ENCODE measurements at regions not wholly inside any gene's neighbourhood (a gene's known extent, or its start where the extent isn't known, plus 50 kb on each side); places are given as distances from the start of the nearest gene placed in this dataset.

DNA sequence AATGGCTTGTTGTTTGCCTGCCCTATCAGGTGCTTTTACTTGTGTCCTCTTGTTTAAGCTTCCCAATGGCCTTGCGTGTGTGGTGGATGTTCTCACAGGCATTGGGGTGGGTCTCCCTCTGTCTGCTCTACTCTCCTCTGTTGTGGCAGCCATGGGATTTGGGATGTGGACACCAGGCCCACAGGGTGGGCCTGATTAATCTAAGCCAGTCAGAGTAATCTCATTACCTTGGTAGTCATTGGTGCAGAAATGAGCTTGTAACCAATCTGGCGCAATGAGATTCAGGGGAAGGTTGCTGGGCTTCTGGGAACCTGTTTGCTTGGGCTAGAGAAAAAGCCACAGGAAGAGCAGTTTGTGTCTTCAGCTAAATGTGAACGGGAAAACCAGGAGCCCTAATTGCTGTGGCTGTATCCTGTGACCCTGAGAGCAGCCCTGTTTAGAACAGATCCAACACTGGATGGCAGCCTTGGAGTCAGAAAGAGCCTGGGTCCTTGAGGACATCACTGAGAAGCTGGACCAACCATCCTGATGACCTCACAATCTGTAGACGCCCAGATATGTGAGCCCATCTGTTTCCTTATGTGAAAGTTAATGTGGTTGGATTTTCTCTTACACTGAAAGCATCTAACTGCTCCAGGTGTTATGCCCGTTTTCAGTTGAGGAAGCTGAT, 157.3 kb upstream of the UBE2E1 start:
- H3K36me3 Mint-ChIP-seq (ENCODE audit: low read depth), result no peaks in the 10 kb centered on the region
- H3K4me3 Mint-ChIP-seq, result no peak overlapping the region
- peaks cover 57% of the 10 kb centered on the region for H3K4me1 Mint-ChIP-seq
- TF ChIP-seq, protein P1, sequence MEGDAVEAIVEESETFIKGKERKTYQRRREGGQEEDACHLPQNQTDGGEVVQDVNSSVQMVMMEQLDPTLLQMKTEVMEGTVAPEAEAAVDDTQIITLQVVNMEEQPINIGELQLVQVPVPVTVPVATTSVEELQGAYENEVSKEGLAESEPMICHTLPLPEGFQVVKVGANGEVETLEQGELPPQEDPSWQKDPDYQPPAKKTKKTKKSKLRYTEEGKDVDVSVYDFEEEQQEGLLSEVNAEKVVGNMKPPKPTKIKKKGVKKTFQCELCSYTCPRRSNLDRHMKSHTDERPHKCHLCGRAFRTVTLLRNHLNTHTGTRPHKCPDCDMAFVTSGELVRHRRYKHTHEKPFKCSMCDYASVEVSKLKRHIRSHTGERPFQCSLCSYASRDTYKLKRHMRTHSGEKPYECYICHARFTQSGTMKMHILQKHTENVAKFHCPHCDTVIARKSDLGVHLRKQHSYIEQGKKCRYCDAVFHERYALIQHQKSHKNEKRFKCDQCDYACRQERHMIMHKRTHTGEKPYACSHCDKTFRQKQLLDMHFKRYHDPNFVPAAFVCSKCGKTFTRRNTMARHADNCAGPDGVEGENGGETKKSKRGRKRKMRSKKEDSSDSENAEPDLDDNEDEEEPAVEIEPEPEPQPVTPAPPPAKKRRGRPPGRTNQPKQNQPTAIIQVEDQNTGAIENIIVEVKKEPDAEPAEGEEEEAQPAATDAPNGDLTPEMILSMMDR (IDR thresholded peaks at IDR 0.05), result no peak
- no peaks in the 10 kb centered on the region for H3K27me3 Mint-ChIP-seq (ENCODE audit: low read depth, poor library complexity)
- peaks cover 12% of the 10 kb centered on the region for H3K9me3 Mint-ChIP-seq
- H3K27ac Mint-ChIP-seq, result peak overlapping the region; percentile 77
- DNase-seq, result no peak

DNA sequence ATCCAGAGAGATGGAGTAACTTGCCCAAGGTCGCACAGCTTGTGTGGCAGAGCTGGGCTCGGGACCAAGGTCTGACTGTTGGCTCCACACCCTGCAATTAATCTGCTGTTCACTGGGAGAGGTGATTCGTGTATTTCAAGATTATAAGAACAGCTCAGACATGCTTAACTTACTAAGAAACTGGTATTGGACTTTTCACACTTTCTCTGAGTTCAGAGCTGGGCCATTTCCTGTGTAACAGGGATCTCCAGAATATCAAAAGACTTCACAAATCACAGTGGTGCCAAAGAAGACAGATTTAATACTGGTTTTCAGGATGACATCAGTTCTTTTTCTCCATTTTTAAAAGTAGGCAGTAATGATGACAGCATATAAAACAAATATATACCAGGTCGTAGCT, 156.8 kb upstream of the UBE2E1 start:
- TF ChIP-seq, protein P1 (IDR thresholded peaks at IDR 0.05), result no peak
- no peak for DNase-seq
- Mint-ChIP-seq H3K4me3 (no peak overlapping the region), H3K27ac (peak overlapping the region; percentile 77), H3K27me3 (ENCODE audit: low read depth, poor library complexity) (no peaks in the 10 kb centered on the region), H3K36me3 (ENCODE audit: low read depth) (no peaks in the 10 kb centered on the region), H3K9me3 (peaks cover 12% of the 10 kb centered on the region), H3K4me1 (peaks cover 57% of the 10 kb centered on the region)

DNA sequence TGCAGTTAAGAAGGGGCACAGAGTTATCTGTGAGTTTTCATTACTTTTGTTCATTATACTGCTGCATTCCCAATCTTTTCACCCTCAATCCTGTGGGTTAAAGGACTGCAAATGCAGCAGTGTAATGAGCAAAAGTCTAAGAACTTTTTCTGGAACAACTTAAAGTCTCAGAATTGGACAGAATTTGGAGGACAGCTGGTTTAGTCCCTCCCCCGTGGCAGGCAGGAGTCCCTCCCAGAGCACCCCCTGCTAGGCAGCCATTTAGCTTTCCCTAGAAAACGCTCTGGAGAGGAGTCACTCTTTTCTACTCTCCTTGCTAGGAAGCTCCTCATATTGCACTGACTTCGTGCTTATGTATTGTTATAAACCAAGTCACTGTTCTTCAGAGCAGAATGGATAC, 156.3 kb upstream of the UBE2E1 start:
- DNase-seq, result no peak
- Mint-ChIP-seq H3K36me3 (ENCODE audit: low read depth) (no peaks in the 10 kb centered on the region), H3K9me3 (peaks cover 14% of the 10 kb centered on the region), H3K4me3 (no peak overlapping the region), H3K27me3 (ENCODE audit: low read depth, poor library complexity) (peaks cover under 1% of the 10 kb centered on the region), H3K4me1 (peaks cover 57% of the 10 kb centered on the region), H3K27ac (peak overlapping the region; percentile 77)
- TF ChIP-seq, protein P1 (IDR thresholded peaks at IDR 0.05), result no peak

DNA sequence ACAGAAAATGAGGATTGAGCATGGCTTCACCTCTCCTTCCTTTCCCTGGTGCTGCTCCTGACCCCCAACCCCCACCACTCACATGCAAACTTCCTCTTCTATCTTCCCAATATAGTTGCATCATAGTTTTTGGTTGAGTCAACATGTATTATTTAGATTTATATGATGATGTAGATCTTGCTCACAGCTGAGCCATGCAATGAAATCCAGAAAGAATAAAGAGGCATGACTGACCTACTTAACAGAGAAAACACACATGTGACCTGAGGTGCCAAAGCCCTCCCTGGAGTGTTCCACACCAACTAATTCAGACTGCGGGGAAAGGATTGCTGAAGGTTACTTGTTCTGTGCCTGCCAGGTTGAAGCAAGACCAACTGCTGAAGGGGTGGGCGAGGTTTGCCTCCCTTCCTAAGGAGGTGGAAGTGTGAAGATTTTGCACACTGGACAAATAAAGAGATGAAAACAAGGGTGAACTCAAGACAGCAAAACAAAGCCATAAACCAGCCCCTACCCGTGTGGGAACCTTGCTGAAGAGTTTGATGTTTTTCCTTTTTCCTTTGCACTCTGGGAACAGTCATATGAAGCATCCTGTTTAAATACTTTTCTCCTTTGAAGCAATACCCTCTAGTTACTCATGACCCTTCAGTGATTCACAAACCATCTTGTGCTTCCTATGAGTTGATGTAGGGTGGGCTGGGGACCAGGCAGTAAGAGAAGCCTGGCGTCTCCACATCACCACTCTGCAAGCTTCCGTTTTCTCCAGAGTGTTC, 155.2 kb upstream of the UBE2E1 start:
- Mint-ChIP-seq H3K27me3 (ENCODE audit: low read depth, poor library complexity) (peaks cover 4% of the 10 kb centered on the region), H3K4me3 (no peak overlapping the region), H3K4me1 (peaks cover 48% of the 10 kb centered on the region), H3K36me3 (ENCODE audit: low read depth) (no peaks in the 10 kb centered on the region), H3K9me3 (peaks cover 19% of the 10 kb centered on the region), H3K27ac (peak overlapping the region; percentile 60)
- no peak for DNase-seq
- TF ChIP-seq, protein P1 (IDR thresholded peaks at IDR 0.05), result no peak

DNA sequence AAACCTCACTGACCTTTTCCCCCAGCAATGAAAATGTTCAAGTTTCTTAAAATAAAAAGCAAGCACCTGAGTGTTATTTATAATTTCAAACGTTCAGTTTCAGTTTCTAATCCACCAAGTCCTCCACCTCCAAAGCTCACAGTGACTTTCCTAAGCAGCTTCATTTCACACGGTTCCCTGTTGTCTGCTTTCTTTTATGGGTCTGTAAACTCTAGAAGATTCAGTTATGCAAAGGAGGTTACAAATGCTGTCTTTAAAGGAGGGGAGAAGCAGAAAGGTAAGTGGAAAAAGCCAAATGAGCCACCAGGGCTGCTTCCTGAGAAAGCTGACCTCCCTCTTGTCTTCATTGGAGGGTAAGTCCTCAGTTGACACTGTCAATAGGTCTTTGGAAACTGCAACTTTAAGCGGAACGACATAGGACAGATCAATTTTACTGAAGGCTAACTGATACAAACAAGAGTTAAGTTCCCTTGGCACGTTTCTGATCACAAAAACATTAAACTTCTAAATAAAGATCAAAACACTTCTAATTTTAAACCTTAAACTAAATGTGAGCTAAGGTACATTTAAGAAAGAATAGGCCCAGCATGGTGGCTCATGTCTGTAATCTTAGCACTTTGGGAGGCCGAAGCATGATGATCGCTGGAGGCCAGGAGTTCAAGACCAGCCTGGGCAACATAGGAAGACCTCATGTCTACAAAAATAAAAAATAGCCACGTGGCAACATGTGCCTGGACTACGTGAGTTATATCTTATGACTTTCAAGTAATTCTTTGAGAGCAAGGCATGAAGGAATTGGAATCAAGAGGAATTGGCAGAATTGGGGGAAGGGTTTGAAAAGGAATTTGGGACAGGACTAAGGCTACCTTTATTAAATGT, 151.9 kb upstream of the UBE2E1 start:
- DNase-seq, result no peak
- Mint-ChIP-seq H3K4me1 (peaks cover 33% of the 10 kb centered on the region), H3K27me3 (ENCODE audit: low read depth, poor library complexity) (peaks cover 4% of the 10 kb centered on the region), H3K9me3 (peaks cover 33% of the 10 kb centered on the region), H3K27ac (no peak overlapping the region), H3K36me3 (ENCODE audit: low read depth) (no peaks in the 10 kb centered on the region), H3K4me3 (no peak overlapping the region)
- TF ChIP-seq, protein P1 (IDR thresholded peaks at IDR 0.05), result no peak

Measured in nephron progenitor cell (in vitro differentiated cells).